ENCODE measurements at regions not wholly inside any gene's neighbourhood (a gene's known extent, or its start where the extent isn't known, plus 50 kb on each side); places are given as distances from the start of the nearest gene placed in this dataset.

DNA sequence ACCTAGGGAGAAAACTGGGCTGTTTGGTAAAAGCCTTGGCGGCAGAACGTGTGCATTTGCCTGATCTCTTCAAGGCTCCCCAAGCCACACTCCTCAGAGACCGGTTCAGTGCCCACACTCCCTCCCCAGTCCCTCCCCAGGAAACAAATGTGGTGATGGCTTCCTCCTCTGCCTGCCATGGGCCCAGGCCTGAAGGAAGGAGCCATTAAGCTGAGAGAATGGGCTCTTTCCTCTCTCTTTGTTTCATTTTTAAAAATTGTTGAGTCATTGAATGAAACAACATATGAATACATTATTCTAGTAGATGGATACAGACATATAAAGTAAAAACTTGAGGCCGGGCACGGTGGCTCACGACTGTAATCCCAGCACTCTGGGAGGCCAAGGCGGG lies 50.6 kb upstream of the YWHAQ start:
- no peak for DNase-seq

DNA sequence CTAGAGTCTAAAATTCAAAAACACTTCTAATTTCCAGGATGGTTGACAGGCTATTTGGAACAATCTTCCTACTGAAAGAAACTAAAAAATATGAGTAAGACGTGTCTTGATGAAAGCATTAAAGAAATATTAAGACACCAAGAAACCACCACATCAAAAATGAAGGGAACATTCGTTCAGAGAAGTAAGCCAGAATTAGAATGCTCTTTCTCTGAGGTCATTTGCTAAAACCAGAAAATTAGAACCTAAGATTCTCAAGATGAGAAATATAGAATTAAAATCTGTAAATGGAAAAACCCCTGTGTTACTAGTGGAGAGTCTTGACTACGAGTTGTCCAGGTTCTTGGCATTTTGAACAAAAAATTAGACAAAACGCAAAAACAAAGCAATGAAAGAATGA lies 54.8 kb upstream of the YWHAQ start:
- no peak for DNase-seq

DNA sequence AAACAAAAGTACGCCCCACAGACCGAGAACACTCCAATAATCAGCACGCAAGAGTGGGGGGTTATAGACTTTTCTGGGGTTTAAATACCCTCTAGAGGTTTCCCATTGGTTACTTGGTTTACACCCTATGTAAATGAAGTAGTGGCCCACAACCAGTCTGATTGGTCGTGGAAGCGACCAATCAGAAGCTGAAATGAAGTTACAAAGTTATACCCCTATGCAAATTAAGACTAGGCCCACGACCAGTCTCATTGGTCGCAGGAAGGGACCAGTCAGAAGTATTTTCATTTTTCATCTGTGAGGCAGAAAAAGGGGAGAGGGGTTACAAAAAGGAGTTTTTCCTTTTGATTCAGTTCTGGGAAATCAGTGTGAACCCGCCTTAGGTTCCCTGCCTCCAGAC lies 55.3 kb upstream of the YWHAQ start:
- no peak for DNase-seq

DNA sequence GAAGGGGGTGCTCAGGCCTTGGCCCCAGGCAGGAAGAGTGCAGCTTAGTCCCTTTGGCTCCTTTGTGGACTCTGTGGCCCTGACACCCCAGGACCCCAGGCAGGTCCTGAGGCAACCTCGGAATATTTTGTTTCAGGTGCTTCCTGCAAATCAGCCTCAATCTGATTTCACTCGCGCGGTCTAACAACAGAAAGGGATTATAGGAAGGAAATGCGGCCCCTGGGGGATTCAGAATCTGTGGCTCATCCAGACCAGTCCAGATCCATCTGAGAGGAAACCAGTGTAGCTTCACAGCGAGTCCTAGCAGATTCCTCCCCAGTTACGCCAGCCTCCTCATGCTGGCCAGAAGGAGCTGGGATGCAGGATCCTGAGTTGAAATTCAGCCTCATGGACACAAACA lies 59.5 kb upstream of the YWHAQ start:
- no peak for DNase-seq

DNA sequence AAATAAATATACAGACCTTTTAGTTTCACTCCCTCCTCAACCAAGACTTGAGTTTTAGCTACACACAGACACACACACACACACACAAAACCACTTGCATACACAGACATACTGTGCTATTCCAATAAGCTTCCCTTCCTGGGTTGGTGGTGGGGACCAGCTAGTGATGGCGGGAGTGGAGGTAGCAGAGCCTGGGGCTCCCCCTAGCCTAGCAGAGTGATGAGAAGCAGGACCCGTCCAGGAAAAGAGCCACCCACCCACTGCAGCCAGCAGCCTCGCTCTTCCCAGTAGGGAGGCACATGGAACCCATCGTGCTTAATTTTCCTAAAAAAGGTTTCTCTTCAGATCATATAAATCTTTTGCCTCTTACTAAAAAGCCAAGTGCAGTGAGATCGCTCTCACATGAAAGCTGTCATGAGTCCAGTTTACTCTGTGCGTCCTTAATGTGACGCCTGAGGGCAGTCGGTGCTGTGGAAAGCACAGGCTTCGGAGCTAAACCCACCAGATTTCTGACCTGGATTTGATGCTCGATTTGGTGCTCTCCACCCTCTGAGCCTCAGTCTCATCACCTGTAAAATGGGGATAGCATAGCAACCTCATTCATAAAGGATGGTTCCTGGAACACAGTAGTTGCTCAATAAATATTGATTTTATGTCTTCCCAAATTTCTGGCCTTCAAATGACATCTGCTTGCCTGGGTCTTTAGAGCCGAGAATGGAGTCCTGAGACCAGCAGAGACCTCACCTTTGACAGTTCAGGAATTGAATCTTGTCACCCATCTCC lies 60.1 kb upstream of the YWHAQ start:
- DNase-seq = no peak

DNA sequence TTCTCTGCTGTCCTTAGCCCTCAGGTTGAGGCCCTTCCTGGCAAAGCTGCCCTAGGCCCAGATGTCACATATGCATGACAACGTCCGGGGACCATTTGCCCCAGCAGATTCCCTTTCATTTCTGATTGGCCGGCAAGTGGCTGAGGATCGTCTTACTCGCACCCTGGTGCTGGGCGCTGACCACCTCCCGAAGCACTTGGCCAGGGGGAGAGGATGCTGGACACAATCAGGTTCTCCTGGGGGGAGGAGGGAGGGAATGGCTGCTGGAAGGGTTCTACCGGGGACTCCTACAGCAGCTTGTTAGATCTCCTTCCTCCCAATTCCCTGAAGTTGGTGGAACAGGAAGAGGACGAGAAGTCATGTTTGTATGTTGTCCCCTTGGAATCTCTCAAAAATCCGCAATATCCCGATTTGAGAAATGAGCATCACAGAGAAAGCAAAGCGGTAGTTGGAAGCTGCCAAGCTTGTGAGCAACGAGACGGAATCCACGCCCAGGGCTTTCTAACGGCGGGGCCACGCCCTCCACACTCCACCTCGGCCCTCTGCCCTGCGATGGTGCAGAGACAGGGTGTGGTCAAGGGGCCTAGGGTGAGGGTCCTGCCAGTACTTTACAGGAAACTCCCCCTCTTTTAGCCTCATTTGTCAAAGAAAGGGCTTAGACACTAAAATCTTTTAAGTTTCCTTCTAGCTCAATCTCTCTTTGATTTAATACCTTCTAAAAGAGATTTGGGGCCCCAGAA lies 61.8 kb upstream of the YWHAQ start:
- no peak for DNase-seq

DNA sequence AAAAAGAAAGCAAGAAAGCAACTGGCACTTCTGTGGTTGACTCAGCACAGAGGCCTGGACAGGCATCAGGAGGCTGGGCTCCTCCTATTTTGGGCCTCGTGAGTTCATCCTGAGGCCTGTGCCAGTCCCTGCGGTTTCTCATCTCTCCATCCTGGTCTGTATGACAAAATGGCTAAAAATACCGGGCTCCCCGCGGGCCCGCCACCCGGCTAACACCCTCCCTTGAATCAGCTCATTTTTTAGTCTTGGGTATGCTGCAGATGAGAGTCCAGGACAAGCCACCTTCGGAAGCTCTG lies 62.3 kb upstream of the YWHAQ start:
- no peak for DNase-seq

DNA sequence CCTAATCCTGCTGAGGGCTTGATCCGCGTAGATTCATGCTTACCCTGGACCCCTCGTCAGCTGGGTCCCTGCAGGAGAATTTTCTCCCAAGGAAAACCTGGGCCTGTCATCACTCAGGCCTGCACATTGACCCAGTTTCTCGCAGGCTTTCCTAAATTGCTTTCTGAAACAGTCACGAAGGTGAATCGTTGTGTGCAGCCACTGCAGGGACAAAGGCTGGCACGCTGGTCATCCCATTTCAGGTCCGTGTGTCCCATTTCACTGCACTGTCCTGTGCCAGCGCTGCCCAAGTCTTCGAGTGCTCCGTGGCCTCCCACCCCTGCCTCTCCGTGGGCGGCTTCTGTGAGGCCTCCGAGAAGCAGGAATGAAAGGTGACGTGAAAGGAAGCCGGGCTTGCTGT lies 62.8 kb upstream of the YWHAQ start:
- DNase-seq = no peak

DNA sequence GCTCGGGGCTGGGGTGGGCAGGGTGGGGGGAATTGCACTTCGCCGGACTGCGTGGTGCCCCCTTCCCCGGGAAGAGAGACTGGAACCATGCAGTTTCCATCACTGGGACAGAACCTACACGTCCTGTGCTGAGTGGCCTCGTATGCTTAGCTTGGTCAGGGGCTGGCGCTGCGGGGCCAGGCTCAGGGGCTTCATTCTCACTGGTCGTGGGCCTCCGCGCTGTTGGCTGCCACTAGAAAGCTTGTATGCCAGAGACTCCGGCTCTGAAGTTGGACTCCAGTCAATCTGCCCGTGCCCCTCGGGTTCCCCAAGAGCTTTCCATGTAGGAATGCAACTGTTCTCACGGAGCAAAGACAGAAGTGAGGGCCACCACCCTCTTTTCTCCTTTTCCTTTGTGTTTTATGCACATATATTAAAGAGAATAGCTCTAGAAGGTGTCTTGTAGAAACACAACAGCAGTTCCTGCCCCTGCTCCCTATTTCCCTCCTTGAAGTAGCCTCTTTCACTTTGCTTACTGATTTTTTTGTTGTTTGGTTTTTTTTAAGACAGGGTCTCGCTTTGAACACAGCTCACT lies 64.0 kb upstream of the YWHAQ start:
- no peak for DNase-seq

DNA sequence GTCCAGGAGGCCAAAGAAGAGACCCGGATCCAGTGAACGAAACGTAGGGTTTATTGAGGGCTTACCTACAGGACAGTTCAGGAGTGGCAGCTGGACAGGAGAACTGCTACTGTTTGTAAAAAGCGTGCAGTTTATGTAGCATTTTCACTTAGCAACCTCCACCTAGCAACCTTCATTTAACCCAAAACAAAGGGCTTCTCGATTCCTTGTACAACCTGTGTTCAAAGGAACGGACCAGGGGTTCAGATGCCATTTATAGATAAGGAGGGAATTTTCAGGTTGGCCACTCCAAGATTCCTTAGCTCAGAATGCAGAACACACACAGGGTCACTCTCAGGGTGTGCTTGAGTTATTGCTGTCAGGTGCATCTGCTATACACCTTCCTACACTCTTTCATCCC lies 65.1 kb upstream of the YWHAQ start:
- DNase-seq = no peak

DNA sequence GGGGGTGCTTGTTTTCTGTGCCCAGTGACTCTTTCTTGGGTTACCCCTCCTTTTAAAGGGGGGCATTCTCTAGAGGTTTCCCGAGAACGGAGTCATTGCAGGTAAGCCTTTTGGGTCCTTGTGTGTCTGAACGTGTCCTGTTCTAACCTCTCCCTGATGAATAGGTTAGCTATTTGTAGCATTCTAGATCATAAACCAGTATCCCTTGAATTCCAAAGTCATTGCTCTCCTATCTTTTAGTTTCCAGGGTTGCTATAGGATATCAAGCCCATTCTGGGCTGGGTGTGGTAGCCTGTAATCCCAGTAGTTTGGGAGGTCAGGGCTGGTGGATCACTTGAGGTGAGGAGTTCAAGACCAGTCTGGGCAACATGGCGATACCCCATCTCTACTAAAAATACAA lies 65.9 kb upstream of the YWHAQ start:
- no peak for DNase-seq

DNA sequence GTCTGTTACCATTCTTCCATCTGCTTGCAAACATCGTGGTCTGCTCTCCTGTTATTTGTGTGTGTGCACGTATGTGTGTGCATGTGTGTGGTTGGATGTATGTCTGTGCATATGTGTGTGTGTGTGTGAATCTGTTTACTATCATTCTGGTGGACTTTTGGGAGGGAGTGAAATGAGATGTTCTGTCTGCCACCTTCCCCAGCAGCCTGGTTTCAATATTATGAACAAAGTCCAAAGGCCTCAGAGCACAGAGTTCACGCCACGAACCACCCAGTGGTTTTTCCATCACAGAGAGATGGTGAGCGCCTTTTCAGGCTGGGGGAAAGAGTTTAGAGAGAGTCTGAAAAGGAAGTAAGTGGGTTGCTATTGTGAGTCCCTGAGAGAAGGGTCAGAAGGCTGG lies 67.1 kb upstream of the YWHAQ start:
- DNase-seq = no peak

DNA sequence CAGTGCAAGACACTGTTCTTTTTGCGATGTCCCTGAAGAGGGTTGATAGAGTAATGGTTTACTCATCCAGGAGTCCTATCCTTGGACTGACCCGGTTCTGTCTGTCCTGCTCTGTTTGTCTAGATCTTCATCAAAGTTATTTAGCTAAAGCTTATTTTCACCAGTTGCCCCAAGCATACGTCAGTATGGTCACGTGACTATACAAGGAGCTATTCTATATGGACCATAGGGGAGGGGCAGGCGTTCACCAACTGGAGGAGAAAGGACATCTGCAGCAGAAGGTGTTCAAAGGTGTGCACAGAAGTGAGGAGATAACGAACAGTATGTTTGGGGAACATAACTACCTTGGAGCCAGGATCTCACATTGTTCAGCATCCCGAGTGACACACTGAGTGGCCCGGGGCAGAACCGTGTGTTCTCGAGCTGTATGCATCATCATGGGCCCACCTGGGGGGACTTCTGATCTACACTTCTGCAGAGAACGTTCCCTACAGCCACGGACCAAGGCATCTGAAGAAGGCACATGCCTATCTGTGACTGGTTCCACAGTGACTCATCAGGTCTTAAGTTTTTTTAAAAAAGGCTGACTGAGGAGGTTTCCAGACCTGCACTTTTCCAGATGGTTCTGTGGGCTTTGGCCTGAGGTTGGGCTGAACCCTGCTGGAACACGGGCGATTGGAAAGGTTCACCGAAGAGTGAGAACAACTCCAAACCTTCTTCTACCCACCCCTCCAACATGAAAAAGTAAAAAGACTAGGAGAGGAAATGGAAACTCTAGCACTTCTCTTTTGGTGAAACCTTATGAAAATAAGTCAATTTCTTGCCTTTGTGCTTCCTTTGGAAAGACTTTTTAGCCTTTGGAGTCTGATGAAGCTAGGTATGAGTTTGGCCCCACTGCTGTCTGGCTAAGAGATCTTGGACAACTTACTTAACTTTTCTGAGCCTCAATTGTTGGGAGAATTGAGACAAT lies 68.6 kb upstream of the YWHAQ start:
- no peak for DNase-seq

DNA sequence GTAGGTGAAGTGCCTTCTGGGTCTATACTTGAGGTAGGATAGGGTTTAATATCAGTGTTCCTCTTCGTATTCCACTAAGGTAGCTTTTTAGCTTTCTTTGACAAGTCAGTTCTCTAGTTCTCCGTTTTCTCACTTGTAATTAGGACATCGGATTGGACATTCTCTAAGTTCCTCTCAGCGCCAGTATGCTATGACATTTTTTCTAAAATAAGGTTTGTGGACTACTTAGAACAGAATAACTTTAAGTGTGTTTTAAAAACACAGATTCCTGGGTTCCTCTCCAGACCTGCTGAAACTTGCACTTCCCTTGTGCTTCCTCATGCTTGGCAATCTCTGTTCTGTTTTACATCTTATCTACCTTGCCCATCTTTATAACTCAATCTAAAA lies 69.3 kb upstream of the YWHAQ start:
- DNase-seq = no peak

DNA sequence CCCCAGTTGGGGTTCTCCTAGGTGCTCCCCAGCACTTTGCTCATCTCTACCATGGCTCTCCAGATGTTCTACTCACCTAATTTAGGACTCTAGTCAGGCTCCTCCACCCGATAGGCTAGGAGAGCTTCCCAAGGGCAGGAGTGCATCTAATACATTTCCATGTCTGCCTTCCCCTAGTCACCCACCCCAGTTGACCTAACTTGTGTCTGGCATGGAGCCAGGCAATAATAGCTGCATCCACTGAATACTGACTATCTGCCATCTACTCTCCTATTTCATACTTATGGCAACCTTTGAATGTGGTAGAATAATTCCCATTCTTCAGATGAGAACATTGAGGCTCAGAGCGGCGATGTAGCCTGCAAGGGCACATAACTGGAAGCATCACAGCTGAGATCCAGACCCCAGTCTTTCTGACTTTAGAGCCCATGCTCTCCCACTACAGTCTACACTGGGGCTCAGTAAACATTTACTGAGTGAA lies 71.8 kb upstream of the YWHAQ start:
- DNase-seq = no peak

DNA sequence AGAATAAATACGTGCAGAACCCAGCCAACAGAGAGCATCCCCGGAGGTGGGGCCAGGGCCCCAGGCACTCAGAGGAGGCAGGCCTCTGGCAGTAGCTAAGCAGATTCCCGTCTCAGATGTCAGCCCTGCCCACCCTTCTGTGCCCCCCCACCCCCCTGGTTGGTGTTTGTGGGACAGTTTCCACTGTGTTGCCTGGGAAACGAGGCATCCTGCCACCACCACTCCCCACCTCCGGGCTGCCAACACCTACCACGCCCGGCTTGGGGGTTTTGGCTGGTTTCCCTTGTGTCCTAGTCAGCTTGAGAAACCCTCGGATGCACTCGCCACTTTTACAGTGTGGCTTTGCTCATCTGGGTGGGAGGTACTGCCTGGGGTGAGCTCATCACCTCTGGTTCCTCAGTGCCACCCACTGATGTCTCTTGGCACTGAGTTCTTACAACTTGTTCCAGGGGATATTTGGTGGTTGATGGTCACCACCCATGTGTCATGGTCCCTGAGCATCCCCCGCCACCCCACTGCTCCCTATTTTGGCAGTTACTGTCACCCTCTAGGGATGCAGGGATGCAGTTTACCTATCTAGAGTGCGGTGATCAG lies 72.4 kb upstream of the YWHAQ start:
- peak; percentile 27 for DNase-seq

DNA sequence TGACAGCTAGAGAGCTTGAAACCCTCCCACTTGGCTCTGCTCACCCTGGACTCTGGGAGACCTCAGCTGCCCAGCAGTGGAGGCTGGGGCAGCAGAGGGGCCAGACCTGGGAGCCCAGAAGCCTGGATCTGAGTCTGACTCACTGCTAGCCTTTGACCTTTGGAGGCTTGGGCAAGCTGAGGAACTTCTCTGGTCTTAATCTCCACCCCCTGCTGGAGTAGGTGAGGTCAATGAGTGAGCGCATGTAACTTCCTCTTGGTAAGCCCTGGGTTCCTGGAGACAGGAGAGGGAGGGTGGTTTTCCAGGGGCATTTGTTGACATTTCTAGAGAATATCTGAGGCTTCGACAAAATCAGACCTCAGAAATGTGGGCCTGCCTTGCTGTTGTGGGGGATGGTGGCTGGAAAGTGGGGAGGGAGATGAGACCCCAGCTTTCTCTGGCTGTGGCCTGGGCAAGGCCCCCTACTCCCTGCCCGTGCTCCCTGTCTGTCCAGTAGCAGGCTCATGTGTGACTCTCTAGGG lies 73.0 kb upstream of the YWHAQ start:
- no peak for DNase-seq

DNA sequence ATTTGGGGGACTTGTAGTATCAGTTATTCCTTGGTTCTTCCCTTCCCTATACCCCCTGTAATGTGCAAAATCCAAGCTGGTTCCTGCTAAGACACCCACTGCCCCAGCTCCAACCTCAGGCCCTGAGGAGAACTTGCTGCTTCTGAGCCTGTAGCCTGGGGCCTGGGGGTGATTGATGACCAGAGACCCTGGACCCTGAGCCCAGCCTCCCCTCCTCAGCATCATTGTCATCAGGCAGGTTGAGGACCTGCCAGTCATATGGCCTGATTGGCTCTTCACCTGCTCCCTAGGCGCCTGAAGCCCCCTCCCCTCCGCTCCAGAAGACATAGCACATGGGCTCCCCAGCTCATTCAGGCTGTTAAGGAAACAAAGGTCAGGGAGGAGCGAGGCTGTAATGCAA lies 73.8 kb upstream of the YWHAQ start:
- no peak for DNase-seq

DNA sequence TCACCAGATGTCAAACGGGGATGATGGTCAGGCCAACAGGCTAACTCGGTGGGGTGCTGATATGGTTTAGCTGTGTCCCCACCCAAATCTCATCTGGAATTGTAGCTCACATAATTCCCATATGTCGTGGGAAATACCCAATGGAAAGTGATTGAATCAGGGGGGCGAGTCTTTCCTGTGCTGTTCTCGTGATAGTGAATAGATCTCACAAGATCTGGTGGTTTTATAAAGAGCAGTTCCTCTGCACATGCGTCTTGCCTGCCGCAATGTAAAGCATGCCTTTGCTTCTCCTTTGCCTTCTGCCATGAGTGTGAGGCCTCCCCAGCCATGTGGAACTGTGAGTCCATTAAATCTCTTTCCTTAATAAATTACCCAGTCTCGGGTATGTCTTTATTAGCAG lies 74.4 kb upstream of the YWHAQ start:
- DNase-seq = no peak

DNA sequence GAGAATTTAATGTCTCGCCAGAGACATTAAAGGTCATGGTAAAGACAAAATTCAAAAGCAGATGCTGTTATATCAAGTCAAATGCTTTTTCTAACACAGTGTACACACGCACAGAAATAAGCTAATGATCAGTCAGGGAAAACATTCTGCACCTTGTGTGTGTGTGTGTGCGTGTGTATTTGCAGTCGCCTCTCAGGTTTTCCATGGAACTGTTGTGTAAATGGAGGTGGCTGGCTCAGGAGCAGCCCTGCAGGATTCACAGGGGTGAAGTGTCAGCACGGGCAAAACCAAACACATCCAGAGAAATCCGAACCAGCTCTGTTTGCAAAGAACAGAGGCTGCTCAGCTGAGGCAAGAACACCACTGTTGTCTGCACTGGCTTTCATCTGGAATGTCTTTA lies 76.2 kb upstream of the YWHAQ start:
- DNase-seq = no peak

DNA sequence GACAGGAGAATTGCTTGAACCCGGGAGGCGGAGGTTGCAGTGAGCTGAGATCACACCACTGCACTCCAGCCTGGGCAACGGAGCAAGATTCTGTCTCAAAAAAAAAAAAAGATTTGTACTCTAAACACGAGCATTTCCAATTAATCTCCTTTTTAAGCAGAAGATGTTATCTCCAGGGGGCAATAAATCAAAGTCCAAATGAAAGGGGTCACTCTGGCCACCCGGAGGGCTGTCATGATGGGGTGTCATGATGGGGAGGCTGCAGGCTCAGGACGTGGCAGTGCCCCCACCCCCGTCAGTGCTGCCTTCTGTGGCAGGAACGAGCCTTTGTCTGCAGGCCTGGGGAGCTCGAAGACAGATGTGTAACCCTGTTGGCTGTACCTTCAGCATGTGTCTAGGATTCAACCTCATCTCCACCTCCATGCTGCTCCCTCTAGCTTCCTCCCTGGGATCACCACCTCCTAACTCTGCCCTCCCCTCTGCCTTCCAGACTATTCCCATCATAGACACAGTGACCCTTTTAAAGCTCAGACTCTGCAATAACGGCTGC lies 76.9 kb upstream of the YWHAQ start:
- DNase-seq = no peak

Data from NCI-H1092 (cell line).